NCI-H1092 treated with DMSO at 0.1 percent for 48 hours (cell line): ENCODE measurements at regions not wholly inside any gene's neighbourhood (a gene's known extent, or its start where the extent isn't known, plus 50 kb on each side); places are given as distances from the start of the nearest gene placed in this dataset.
"Not testable (repeated sequence)": the region's sequence is repeated elsewhere in the genome, so short reads cannot be mapped to it uniquely, and the experiment has no call there.

Experiments used
- DNase-seq: peaks from one replicate; lab custom pipeline; 2025; lab: John Stamatoyannopoulos, UW

GRCh38 chr5:104327801-104328200 is 765.2 kb upstream of the NUDT12 start:
- no peak for DNase-seq

GRCh38 chr5:104326966-104327365 is 764.4 kb upstream of the NUDT12 start:
- no peak for DNase-seq

DNA sequence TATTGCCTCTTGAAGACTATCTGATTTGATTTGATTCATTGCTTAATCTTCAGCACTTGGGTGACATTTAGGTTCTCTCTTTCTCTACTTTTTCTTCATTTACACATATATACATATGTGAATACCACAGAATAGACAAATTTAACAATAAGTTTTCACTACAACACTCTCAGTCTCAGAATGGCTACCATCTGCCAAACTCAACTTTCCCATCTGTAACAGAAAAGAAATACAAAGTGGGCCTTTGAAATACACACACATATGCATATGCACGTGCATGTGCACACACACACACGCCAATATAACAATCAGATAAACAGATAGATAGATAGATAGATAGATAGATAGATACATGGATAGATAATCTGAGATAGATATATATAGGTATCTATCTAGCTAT is 762.8 kb upstream of the NUDT12 start:
- no peak for DNase-seq

GRCh38 chr5:104316676-104317075 is 754.1 kb upstream of the NUDT12 start:
- not testable (repeated sequence) for DNase-seq

- no peak for DNase-seq
Measured at GRCh38 chr5:104312481-104312880, 749.9 kb upstream of the NUDT12 start.

DNA sequence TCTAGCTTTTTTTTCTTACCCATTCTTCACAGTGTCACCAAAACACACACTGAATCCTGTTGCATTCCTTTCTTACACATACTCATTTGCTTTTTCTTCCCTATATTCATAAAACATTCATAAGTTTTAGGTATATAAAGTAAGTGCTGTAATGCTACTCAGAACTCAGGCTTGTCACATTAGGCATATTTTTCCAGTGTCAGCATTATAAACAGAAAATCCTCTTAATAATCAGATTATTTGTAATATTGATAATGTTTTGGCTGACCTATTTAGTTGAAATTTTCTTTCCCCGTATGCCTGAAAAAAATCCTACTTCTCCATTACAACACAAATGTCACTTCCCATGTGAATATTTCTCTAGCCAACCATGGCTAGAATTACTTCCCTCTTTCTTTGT is 743.0 kb upstream of the NUDT12 start:
- no peak for DNase-seq

- DNase-seq: no peak
Measured at GRCh38 chr5:104299998-104300706, 737.6 kb upstream of the NUDT12 start.

GRCh38 chr5:104298518-104298917 is 735.9 kb upstream of the NUDT12 start:
- DNase-seq: no peak

DNA sequence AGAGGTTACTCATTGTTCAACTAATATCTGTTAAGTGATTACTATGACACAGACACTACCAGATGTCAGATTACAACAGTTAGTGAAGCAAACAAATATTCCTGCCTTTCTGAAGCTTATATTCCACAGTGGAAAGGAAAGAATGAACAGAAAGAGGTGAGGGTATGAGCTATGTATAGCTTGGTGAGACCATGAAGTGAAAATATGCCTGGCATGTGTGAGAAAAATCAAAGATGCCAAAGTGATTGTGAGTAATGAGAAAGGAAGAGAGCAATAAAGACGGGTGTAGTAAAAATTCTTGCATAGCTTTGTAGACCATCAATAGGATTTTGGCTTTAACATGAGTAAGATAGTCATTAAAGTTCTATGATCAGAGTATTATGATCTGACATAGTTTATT is 734.5 kb upstream of the NUDT12 start:
- DNase-seq: no peak

GRCh38 chr5:104295991-104296390 is 733.4 kb upstream of the NUDT12 start:
- DNase-seq: no peak

DNA sequence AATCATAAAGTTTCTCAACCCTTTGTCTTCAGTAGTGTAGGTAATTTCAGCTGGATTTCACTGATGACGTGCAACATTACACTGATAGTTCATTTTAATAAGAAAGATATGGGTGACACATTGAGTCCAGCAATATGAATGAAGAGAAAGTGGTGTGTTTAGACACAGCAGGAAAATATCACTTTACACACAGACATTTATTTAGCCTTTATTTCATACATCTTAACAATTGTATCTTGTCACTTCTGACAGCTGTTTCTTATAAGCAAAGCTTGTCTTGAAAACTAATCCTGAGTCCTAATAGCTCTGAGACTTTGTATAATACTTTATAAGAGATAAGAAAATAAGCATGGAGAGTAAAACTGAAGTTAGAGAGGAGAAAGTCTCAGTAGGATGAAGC is 720.5 kb upstream of the NUDT12 start:
- no peak for DNase-seq

GRCh38 chr5:104273725-104274124 is 711.1 kb upstream of the NUDT12 start:
- DNase-seq: no peak

- no peak for DNase-seq
Measured at GRCh38 chr5:104267320-104268015, 704.9 kb upstream of the NUDT12 start.

GRCh38 chr5:104266161-104266560 is 703.6 kb upstream of the NUDT12 start:
- DNase-seq: no peak

- no peak for DNase-seq
Measured at GRCh38 chr5:104265531-104266140, 703.0 kb upstream of the NUDT12 start.

DNA sequence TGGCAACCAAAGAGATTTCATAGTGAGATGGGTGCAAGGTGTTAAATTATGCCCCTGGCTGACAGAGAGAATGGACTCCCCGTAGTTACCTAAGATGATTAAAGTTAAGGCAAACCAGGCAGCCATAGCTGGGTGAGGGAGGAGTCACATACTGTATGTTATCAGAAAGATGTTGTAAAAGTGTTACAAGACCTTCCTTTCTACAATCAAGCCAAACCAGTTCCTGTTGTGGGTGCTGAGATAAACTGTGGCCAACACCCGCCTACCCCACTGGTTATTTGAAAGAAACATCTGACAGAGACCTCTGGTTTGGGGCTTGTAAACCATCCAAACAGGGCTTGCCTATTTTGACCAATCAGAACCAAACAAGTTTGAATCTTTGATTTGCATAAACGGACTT is 684.7 kb upstream of the NUDT12 start:
- no peak for DNase-seq

GRCh38 chr5:104241046-104241445 is 678.5 kb upstream of the NUDT12 start:
- no peak for DNase-seq

DNA sequence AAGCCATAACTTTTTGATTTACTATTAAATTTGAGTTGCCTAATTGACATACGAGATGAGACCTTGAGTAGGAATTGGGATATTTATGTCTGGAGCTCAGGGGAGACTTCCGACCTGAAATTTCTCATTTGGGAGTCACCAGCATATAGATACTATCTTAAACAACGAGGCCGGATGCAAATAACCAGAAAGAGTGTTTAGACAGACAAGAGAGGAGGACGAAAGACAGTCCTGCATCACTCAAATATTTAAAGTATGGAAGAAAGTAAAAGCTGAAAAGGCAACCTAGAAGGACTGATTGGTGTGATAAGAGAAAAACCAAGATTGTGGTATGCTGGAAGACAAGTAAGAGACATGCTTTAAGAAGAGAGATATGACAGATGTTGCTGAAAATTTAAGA is 675.0 kb upstream of the NUDT12 start:
- DNase-seq: no peak

DNA sequence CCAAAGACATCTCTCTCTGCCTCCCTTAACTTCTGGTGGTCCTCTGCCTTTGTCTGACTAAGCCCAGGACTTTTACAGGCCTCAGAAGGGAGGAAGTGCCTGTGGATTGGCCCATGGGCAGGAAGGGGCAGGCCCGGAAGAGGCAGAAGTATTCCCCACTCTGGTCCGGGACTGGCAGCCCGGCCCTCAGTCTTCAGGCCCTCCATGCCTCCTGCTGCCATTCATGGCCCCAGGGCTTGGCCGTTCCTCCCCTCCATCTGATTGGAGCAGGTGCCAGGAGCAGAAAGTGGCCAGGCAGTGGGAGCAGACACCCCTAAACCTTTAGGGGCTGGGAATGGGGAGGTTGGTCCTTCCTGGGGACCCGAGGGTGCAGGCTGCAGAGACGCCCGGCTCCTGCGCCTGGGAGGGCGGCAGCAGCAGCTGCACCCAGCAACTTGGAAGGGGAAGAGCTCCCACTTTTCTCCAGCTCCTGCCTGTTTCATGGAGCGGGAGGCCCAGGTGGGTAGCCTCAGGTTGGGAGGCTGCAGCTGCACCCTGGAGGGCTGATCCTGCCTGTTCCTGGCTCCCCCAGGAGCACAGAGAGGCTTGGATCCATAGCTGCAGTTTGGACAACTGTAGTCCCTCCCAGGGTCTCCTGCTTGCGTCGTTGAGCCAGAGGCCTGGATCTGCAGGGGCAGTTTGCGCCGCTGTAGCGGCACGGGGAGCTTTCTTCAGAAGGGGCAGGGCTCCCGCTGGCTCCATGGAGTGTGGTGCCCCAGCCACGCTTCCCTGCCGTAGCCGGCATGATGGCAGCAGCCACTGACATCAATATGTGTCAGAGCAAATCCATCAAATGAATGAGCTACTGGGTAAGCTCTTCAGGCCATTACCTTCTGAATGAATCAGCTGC is 661.5 kb upstream of the NUDT12 start:
- DNase-seq: no peak

DNA sequence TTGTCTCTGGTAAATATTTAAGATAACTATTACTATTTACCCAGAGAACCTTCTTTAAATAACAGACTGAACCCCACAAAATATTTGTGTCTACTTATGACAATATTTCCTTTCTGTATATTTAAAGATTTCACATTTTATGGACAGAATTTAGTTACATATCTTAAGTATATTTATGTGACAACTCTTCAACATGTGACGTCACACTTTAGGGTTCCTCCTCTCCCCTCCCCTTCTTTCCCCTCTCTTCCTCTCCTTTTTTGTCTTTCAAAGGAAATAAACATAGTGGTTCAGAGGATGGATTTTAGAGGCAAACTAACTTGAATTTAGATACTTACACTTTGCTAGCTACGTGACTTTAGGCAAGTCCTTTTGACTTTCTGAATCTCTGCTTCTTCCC is 655.6 kb upstream of the NUDT12 start:
- DNase-seq: no peak

DNA sequence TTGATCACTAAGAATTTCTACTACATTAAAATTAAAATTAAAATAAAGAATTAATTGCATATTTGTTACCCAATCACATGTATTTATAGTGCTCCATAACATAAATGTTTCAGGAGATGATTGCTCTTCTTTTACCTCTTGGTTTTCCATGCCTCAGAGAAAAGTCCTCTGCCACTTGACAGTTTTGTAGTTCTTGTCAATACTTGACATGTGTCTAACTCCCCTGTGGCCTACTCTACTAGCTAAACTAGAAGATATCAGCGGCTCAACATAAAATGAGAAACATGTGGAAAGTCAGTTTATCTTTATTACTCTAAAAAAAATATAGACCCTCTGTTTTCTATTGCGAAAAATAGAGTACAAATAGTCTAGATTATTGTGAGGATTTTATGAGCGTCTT is 650.6 kb upstream of the NUDT12 start:
- no peak for DNase-seq

GRCh38 chr5:104199771-104200170 is 637.2 kb upstream of the NUDT12 start:
- DNase-seq: no peak
